ENCODE measurements at regions not wholly inside any gene's neighbourhood (a gene's known extent, or its start where the extent isn't known, plus 50 kb on each side); places are given as distances from the start of the nearest gene placed in this dataset.
A peak's percentile ranks its signal among the peaks of the same experiment; 100 is the strongest.

GRCh38 chr1:168438626-168439025 lies 105.2 kb downstream of the XCL2 start:
- Histone ChIP-seq H3K4me1 (ENCODE audit: control insufficient read depth, insufficient read depth, low read length) (peaks cover 14% of the 10 kb centered on the region), H3K4me3 (ENCODE audit: low read length) (no peak overlapping the region), H3K9ac (ENCODE audit: low read length) (no peak overlapping the region), H3K27me3 (replicated peaks; ENCODE audit: control insufficient read depth, insufficient read depth, low read length) (peaks cover 6% of the 10 kb centered on the region), H3K36me3 (ENCODE audit: control insufficient read depth, insufficient read depth, low read length, severe bottlenecking) (no peaks in the 10 kb centered on the region), H3K9me3 (ENCODE audit: control insufficient read depth, low read length) (no peaks in the 10 kb centered on the region)
- no peak for DNase-seq (ENCODE audit: low read depth)

DNA sequence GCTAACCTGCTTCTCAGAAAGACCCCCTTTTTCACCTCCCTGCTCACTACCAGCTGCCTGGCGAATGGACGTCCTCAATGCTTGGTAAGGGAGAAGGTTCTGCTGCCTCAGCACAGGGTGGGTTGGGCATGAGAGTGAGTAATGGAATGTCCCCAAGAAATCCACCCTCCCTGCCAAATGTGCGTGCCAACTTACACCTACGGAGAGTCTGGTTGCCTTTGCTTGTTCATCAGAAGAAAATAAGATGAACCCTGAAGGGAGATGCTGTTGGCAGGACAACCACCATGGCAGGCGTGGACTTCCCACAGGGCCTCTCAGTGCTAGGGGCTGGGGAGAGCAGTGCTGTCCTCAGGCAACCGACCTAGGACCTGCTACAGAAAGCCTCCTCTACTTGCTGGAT lies 106.0 kb downstream of the XCL2 start:
- H3K9ac ChIP-seq (ENCODE audit: low read length) = no peak overlapping the region
- peaks cover 6% of the 10 kb centered on the region for H3K27me3 ChIP-seq (replicated peaks; ENCODE audit: control insufficient read depth, insufficient read depth, low read length)
- no peak for DNase-seq (ENCODE audit: low read depth)
- peaks cover 14% of the 10 kb centered on the region for H3K4me1 ChIP-seq (ENCODE audit: control insufficient read depth, insufficient read depth, low read length)
- H3K9me3 ChIP-seq (ENCODE audit: control insufficient read depth, low read length) = no peaks in the 10 kb centered on the region
- H3K4me3 ChIP-seq (ENCODE audit: low read length) = no peak overlapping the region
- no peaks in the 10 kb centered on the region for H3K36me3 ChIP-seq (ENCODE audit: control insufficient read depth, insufficient read depth, low read length, severe bottlenecking)

DNA sequence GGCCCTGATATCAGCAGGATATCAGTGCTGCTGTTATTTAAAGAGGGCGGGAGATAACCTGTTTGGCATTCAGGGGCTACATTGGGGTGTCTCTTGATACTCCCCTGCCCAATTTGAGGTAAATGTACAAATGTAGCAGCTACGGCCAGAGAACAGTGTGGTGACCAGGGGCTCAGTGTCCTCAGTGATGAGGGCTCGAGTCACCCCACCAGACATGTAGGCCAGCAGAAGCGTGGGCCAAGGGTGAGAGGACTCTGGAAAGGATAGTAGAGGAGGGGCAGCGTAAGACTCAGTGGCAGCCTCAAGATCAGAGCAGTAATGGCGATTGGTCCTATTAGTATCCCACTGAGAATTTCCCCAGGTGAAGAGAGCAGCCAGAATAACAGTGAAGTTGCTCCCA lies 108.4 kb downstream of the XCL2 start:
- DNase-seq (ENCODE audit: low read depth) = no peak
- H3K9ac ChIP-seq (ENCODE audit: low read length) = no peak overlapping the region

GRCh38 chr1:168433238-168433637 lies 110.6 kb downstream of the XCL2 start:
- Histone ChIP-seq H3K9me3 (ENCODE audit: control insufficient read depth, low read length) (no peaks in the 10 kb centered on the region), H3K4me3 (ENCODE audit: low read length) (no peak overlapping the region), H3K36me3 (ENCODE audit: control insufficient read depth, insufficient read depth, low read length, severe bottlenecking) (no peaks in the 10 kb centered on the region), H3K4me1 (ENCODE audit: control insufficient read depth, insufficient read depth, low read length) (peaks cover 8% of the 10 kb centered on the region), H3K9ac (ENCODE audit: low read length) (no peak overlapping the region), H3K27me3 (replicated peaks; ENCODE audit: control insufficient read depth, insufficient read depth, low read length) (peaks cover 6% of the 10 kb centered on the region)
- no peak for DNase-seq (ENCODE audit: low read depth)

More for the DNA sequence above, 108.4 kb downstream of the XCL2 start:
- no peaks in the 10 kb centered on the region for H3K9me3 ChIP-seq (ENCODE audit: control insufficient read depth, low read length)
- no peaks in the 10 kb centered on the region for H3K36me3 ChIP-seq (ENCODE audit: control insufficient read depth, insufficient read depth, low read length, severe bottlenecking)
- peaks cover 14% of the 10 kb centered on the region for H3K4me1 ChIP-seq (ENCODE audit: control insufficient read depth, insufficient read depth, low read length)
- peaks cover 6% of the 10 kb centered on the region for H3K27me3 ChIP-seq (replicated peaks; ENCODE audit: control insufficient read depth, insufficient read depth, low read length)
- no peak overlapping the region for H3K4me3 ChIP-seq (ENCODE audit: low read length)

DNA sequence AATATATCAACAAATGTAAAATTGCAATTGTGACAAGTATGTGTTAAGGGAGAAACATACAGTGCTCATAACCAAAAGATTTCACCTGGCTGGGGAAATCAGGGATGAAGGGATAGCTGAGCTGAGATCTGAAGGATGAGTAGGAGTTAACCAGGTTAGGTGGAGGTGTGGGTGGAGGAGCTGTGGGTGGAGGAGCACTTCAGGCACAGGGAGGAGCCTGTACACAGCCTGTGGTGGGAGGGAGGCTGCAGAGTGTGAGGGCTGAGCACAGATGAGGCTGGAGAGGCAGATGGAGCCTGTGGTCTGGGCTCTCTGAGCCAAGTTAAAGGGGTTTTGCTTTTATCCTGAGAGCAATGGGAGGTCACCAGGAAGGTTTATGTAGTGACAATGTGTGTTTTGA lies 111.9 kb downstream of the XCL2 start:
- no peak overlapping the region for H3K9ac ChIP-seq (ENCODE audit: low read length)
- peaks cover 14% of the 10 kb centered on the region for H3K4me1 ChIP-seq (ENCODE audit: control insufficient read depth, insufficient read depth, low read length)
- H3K4me3 ChIP-seq (ENCODE audit: low read length) = no peak overlapping the region
- peaks cover 6% of the 10 kb centered on the region for H3K27me3 ChIP-seq (replicated peaks; ENCODE audit: control insufficient read depth, insufficient read depth, low read length)
- H3K9me3 ChIP-seq (ENCODE audit: control insufficient read depth, low read length) = no peaks in the 10 kb centered on the region
- DNase-seq (ENCODE audit: low read depth) = no peak
- no peaks in the 10 kb centered on the region for H3K36me3 ChIP-seq (ENCODE audit: control insufficient read depth, insufficient read depth, low read length, severe bottlenecking)

GRCh38 chr1:168430321-168430720 lies 113.5 kb downstream of the XCL2 start:
- Histone ChIP-seq H3K9me3 (ENCODE audit: control insufficient read depth, low read length) (no peaks in the 10 kb centered on the region), H3K4me3 (ENCODE audit: low read length) (no peak overlapping the region), H3K27me3 (replicated peaks; ENCODE audit: control insufficient read depth, insufficient read depth, low read length) (no peaks in the 10 kb centered on the region), H3K36me3 (ENCODE audit: control insufficient read depth, insufficient read depth, low read length, severe bottlenecking) (no peaks in the 10 kb centered on the region), H3K9ac (ENCODE audit: low read length) (no peak overlapping the region), H3K4me1 (ENCODE audit: control insufficient read depth, insufficient read depth, low read length) (peaks cover 14% of the 10 kb centered on the region)
- DNase-seq (ENCODE audit: low read depth) = no peak

GRCh38 chr1:168428063-168428731 lies 115.6 kb downstream of the XCL2 start:
- peak; percentile 64 for DNase-seq (ENCODE audit: low read depth)

GRCh38 chr1:168427051-168427450 lies 116.7 kb downstream of the XCL2 start:
- Histone ChIP-seq H3K27me3 (replicated peaks; ENCODE audit: control insufficient read depth, insufficient read depth, low read length) (peaks cover 4% of the 10 kb centered on the region), H3K9me3 (ENCODE audit: control insufficient read depth, low read length) (no peaks in the 10 kb centered on the region)
- no peak for DNase-seq (ENCODE audit: low read depth)

More at GRCh38 chr1:168428063-168428731, 115.6 kb downstream of the XCL2 start:
- Histone ChIP-seq H3K9me3 (ENCODE audit: control insufficient read depth, low read length) (no peaks in the 10 kb centered on the region), H3K27me3 (replicated peaks; ENCODE audit: control insufficient read depth, insufficient read depth, low read length) (peaks cover 4% of the 10 kb centered on the region), H3K4me1 (ENCODE audit: control insufficient read depth, insufficient read depth, low read length) (peaks cover 14% of the 10 kb centered on the region), H3K4me3 (ENCODE audit: low read length) (no peak overlapping the region), H3K9ac (ENCODE audit: low read length) (no peak overlapping the region), H3K36me3 (ENCODE audit: control insufficient read depth, insufficient read depth, low read length, severe bottlenecking) (no peaks in the 10 kb centered on the region)

GRCh38 chr1:168424281-168424680 lies 119.5 kb downstream of the XCL2 start:
- no peaks in the 10 kb centered on the region for H3K9me3 ChIP-seq (ENCODE audit: control insufficient read depth, low read length)
- peaks cover 25% of the 10 kb centered on the region for H3K4me1 ChIP-seq (ENCODE audit: control insufficient read depth, insufficient read depth, low read length)
- no peak for DNase-seq (ENCODE audit: low read depth)
- no peak overlapping the region for H3K9ac ChIP-seq (ENCODE audit: low read length)
- H3K27me3 ChIP-seq (replicated peaks; ENCODE audit: control insufficient read depth, insufficient read depth, low read length) = peaks cover 4% of the 10 kb centered on the region
- no peak overlapping the region for H3K4me3 ChIP-seq (ENCODE audit: low read length)
- no peaks in the 10 kb centered on the region for H3K36me3 ChIP-seq (ENCODE audit: control insufficient read depth, insufficient read depth, low read length, severe bottlenecking)

More at GRCh38 chr1:168427051-168427450, 116.7 kb downstream of the XCL2 start:
- H3K4me3 ChIP-seq (ENCODE audit: low read length) = no peak overlapping the region
- peaks cover 24% of the 10 kb centered on the region for H3K4me1 ChIP-seq (ENCODE audit: control insufficient read depth, insufficient read depth, low read length)
- no peaks in the 10 kb centered on the region for H3K36me3 ChIP-seq (ENCODE audit: control insufficient read depth, insufficient read depth, low read length, severe bottlenecking)
- no peak overlapping the region for H3K9ac ChIP-seq (ENCODE audit: low read length)

- no peak overlapping the region for H3K4me3 ChIP-seq (ENCODE audit: low read length)
- no peaks in the 10 kb centered on the region for H3K36me3 ChIP-seq (ENCODE audit: control insufficient read depth, insufficient read depth, low read length, severe bottlenecking)
- no peak overlapping the region for H3K9ac ChIP-seq (ENCODE audit: low read length)
- peak; percentile 66 for DNase-seq (ENCODE audit: low read depth)
- H3K9me3 ChIP-seq (ENCODE audit: control insufficient read depth, low read length) = no peaks in the 10 kb centered on the region
- H3K4me1 ChIP-seq (ENCODE audit: control insufficient read depth, insufficient read depth, low read length) = peaks cover 11% of the 10 kb centered on the region
- H3K27me3 ChIP-seq (replicated peaks; ENCODE audit: control insufficient read depth, insufficient read depth, low read length) = peaks cover 4% of the 10 kb centered on the region
Measured at GRCh38 chr1:168422203-168422847, 121.5 kb downstream of the XCL2 start.

DNA sequence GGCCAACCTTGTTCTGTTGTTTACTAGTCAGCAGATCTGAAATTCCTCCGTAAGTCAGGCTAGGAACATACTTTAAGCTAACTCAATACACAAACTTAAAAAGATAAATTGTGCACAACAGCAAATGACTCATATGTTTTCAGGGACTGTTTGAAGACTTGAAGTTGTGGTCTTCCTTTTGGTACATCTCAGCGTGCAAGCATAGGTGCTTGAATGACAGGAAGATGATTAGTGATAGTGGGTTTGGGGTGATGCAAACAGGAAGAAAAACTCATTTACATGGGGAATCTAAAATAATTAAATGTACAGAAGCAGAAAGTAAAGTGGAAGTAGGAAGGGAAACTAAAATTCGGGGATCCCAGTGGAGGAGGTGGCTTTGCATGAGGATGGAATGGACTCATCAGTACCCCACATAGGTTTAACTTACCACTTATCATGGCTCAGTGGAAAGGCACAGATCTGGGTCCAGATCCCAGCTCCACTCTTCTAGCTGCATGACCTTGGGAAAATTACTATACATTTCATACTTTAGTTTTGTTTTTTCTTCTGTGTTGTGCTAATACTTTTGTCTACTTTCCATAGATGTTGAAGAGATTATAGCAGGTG lies 122.3 kb downstream of the XCL2 start:
- peaks cover 4% of the 10 kb centered on the region for H3K27me3 ChIP-seq (replicated peaks; ENCODE audit: control insufficient read depth, insufficient read depth, low read length)
- H3K9ac ChIP-seq (ENCODE audit: low read length) = no peak overlapping the region
- H3K36me3 ChIP-seq (ENCODE audit: control insufficient read depth, insufficient read depth, low read length, severe bottlenecking) = no peaks in the 10 kb centered on the region
- no peak overlapping the region for H3K4me3 ChIP-seq (ENCODE audit: low read length)
- H3K4me1 ChIP-seq (ENCODE audit: control insufficient read depth, insufficient read depth, low read length) = peaks cover 11% of the 10 kb centered on the region
- DNase-seq (ENCODE audit: low read depth) = no peak
- no peaks in the 10 kb centered on the region for H3K9me3 ChIP-seq (ENCODE audit: control insufficient read depth, low read length)
